Neuron (in vitro differentiated cells): ENCODE measurements at regions not wholly inside any gene's neighbourhood (a gene's known extent, or its start where the extent isn't known, plus 50 kb on each side); places are given as distances from the start of the nearest gene placed in this dataset.

Source experiments
- H2AFZ ChIP-seq: one replicate; pipeline ENCODE4 v1.6.1; 2013; ENCODE audit warnings: low read depth, mild to moderate bottlenecking, inconsistent platforms, low read length, moderate library complexity
- H3K27me3 ChIP-seq: one replicate; pipeline ENCODE4 v1.6.1; 2013; ENCODE audit warnings: low read length; ENCODE audit not compliant: insufficient read depth
- H3K36me3 ChIP-seq: one replicate; pipeline ENCODE4 v1.6.1; 2013; ENCODE audit warnings: low read length; ENCODE audit not compliant: insufficient read depth
- H3K4me1 ChIP-seq: one replicate; pipeline ENCODE4 v1.6.1; 2013; ENCODE audit warnings: low read length; ENCODE audit not compliant: insufficient read depth
- H3K4me3 ChIP-seq: 2 replicates; pipeline ENCODE4 v1.5.1; 2013; ENCODE audit warnings: mild to moderate bottlenecking, low read length, moderate library complexity
- H3K9me3 ChIP-seq: one replicate; pipeline ENCODE4 v1.6.1; 2013; ENCODE audit warnings: low read length

GRCh38 chr10:35896001-35896400 is 253.9 kb upstream of the FZD8 start:
- H3K4me3 ChIP-seq = no peak overlapping the region
- no peaks in the 10 kb centered on the region for H3K27me3 ChIP-seq
- no peaks in the 10 kb centered on the region for H3K9me3 ChIP-seq
- no peaks in the 10 kb centered on the region for H3K4me1 ChIP-seq
- no peak overlapping the region for H2AFZ ChIP-seq
- no peaks in the 10 kb centered on the region for H3K36me3 ChIP-seq

GRCh38 chr10:35895331-35895730 is 253.2 kb upstream of the FZD8 start:
- Histone ChIP-seq H3K27me3 (no peaks in the 10 kb centered on the region), H3K4me3 (no peak overlapping the region), H3K4me1 (no peaks in the 10 kb centered on the region), H3K36me3 (no peaks in the 10 kb centered on the region), H3K9me3 (no peaks in the 10 kb centered on the region), H2AFZ (no peak overlapping the region)

- Histone ChIP-seq H3K27me3 (no peaks in the 10 kb centered on the region), H3K4me1 (no peaks in the 10 kb centered on the region), H3K4me3 (no peak overlapping the region), H3K36me3 (no peaks in the 10 kb centered on the region), H2AFZ (no peak overlapping the region), H3K9me3 (no peaks in the 10 kb centered on the region)
These were observed 250.4 kb upstream of the FZD8 start for GRCh38 chr10:35892526-35892925.

- Histone ChIP-seq H3K9me3 (no peaks in the 10 kb centered on the region), H3K27me3 (no peaks in the 10 kb centered on the region), H3K4me3 (no peak overlapping the region), H3K4me1 (no peaks in the 10 kb centered on the region), H3K36me3 (no peaks in the 10 kb centered on the region), H2AFZ (no peak overlapping the region)
These were observed 248.8 kb upstream of the FZD8 start for GRCh38 chr10:35890676-35891495.

GRCh38 chr10:35889971-35890675 is 248.0 kb upstream of the FZD8 start:
- Histone ChIP-seq H3K27me3 (no peaks in the 10 kb centered on the region), H3K4me3 (no peak overlapping the region), H3K4me1 (no peaks in the 10 kb centered on the region), H2AFZ (no peak overlapping the region), H3K9me3 (no peaks in the 10 kb centered on the region), H3K36me3 (no peaks in the 10 kb centered on the region)

- Histone ChIP-seq H3K4me3 (no peak overlapping the region), H2AFZ (no peak overlapping the region), H3K4me1 (no peaks in the 10 kb centered on the region), H3K36me3 (no peaks in the 10 kb centered on the region), H3K27me3 (no peaks in the 10 kb centered on the region), H3K9me3 (no peaks in the 10 kb centered on the region)
These were observed 247.1 kb upstream of the FZD8 start for GRCh38 chr10:35889226-35889625.

GRCh38 chr10:35888400-35888799 is 246.3 kb upstream of the FZD8 start:
- Histone ChIP-seq H3K27me3 (no peaks in the 10 kb centered on the region), H3K9me3 (no peaks in the 10 kb centered on the region)

GRCh38 chr10:35887685-35888084 is 245.6 kb upstream of the FZD8 start:
- H3K9me3 ChIP-seq = no peaks in the 10 kb centered on the region
- no peak overlapping the region for H3K4me3 ChIP-seq
- no peaks in the 10 kb centered on the region for H3K4me1 ChIP-seq
- no peaks in the 10 kb centered on the region for H3K36me3 ChIP-seq
- no peak overlapping the region for H2AFZ ChIP-seq
- H3K27me3 ChIP-seq = no peaks in the 10 kb centered on the region

More at GRCh38 chr10:35888400-35888799, 246.3 kb upstream of the FZD8 start:
- Histone ChIP-seq H3K4me3 (no peak overlapping the region), H3K4me1 (no peaks in the 10 kb centered on the region), H3K36me3 (no peaks in the 10 kb centered on the region), H2AFZ (no peak overlapping the region)

- Histone ChIP-seq H3K27me3 (no peaks in the 10 kb centered on the region), H2AFZ (no peak overlapping the region), H3K36me3 (no peaks in the 10 kb centered on the region), H3K4me1 (no peaks in the 10 kb centered on the region), H3K9me3 (no peaks in the 10 kb centered on the region), H3K4me3 (no peak overlapping the region)
These were observed 243.0 kb upstream of the FZD8 start for GRCh38 chr10:35885076-35885475.

GRCh38 chr10:35884657-35885071 is 242.6 kb upstream of the FZD8 start:
- Histone ChIP-seq H3K36me3 (no peaks in the 10 kb centered on the region), H3K4me1 (no peaks in the 10 kb centered on the region), H3K27me3 (no peaks in the 10 kb centered on the region), H3K9me3 (no peaks in the 10 kb centered on the region), H3K4me3 (no peak overlapping the region), H2AFZ (no peak overlapping the region)

GRCh38 chr10:35882422-35883150 is 240.5 kb upstream of the FZD8 start:
- no peaks in the 10 kb centered on the region for H3K9me3 ChIP-seq
- no peak overlapping the region for H3K4me3 ChIP-seq
- no peak overlapping the region for H2AFZ ChIP-seq
- H3K27me3 ChIP-seq = no peaks in the 10 kb centered on the region
- no peaks in the 10 kb centered on the region for H3K4me1 ChIP-seq
- no peaks in the 10 kb centered on the region for H3K36me3 ChIP-seq

GRCh38 chr10:35881320-35881719 is 239.2 kb upstream of the FZD8 start:
- Histone ChIP-seq H3K27me3 (no peaks in the 10 kb centered on the region), H3K4me3 (no peak overlapping the region), H3K4me1 (no peaks in the 10 kb centered on the region), H3K9me3 (no peaks in the 10 kb centered on the region), H3K36me3 (no peaks in the 10 kb centered on the region), H2AFZ (no peak overlapping the region)

GRCh38 chr10:35876248-35876647 is 234.2 kb upstream of the FZD8 start:
- no peaks in the 10 kb centered on the region for H3K27me3 ChIP-seq
- H3K4me1 ChIP-seq = peaks cover 18% of the 10 kb centered on the region
- no peak overlapping the region for H3K4me3 ChIP-seq
- no peaks in the 10 kb centered on the region for H3K9me3 ChIP-seq
- H2AFZ ChIP-seq = no peak overlapping the region
- H3K36me3 ChIP-seq = no peaks in the 10 kb centered on the region
